Activated CD4-positive, alpha-beta memory T cell treated with anti-CD3 and anti-CD28 coated beads, Interleukin-2, amount 10 ng/mL, durations not matched to agents 7 days and 5 days (primary cell): ENCODE measurements at regions not wholly inside any gene's neighbourhood (a gene's known extent, or its start where the extent isn't known, plus 50 kb on each side); places are given as distances from the start of the nearest gene placed in this dataset.
"Not testable (repeated sequence)": the region's sequence is repeated elsewhere in the genome, so short reads cannot be mapped to it uniquely, and the experiment has no call there.

Experiments used
- CTCF ChIA-PET: fragments of 350-600 bp; sonication (Branson Sonifier 250); formaldehyde crosslinking; loops from one replicate; lab custom pipeline; 2021; ENCODE audit warnings: antibody characterized with exemption, inconsistent platforms; lab: Charles Lee
- POLR2A ChIA-PET: fragments of 350-600 bp; sonication (Branson Sonifier 250); formaldehyde crosslinking; loops from one replicate; lab custom pipeline; 2021; ENCODE audit warnings: antibody characterized with exemption; lab: Charles Lee
- DNase-seq: peaks from one replicate; pipeline ENCODE4 v3.0.0-alpha.2; 2020
- H3K27ac Mint-ChIP-seq: one replicate; pipeline ENCODE4 v1.8.0; 2021; ENCODE audit warnings: mild to moderate bottlenecking, mixed read lengths
- H3K27me3 Mint-ChIP-seq: one replicate; pipeline ENCODE4 v1.8.0; 2021; ENCODE audit warnings: mixed read lengths
- H3K36me3 Mint-ChIP-seq: one replicate; pipeline ENCODE4 v1.8.0; 2021; ENCODE audit warnings: low read depth, mixed read lengths
- H3K4me1 Mint-ChIP-seq: one replicate; pipeline ENCODE4 v1.8.0; 2021; ENCODE audit warnings: mixed read lengths
- H3K4me3 Mint-ChIP-seq: one replicate; pipeline ENCODE4 v1.8.0; 2021; ENCODE audit warnings: mild to moderate bottlenecking, mixed read lengths
- H3K9me3 Mint-ChIP-seq: one replicate; pipeline ENCODE4 v1.8.0; 2021; ENCODE audit warnings: mixed read lengths

DNA sequence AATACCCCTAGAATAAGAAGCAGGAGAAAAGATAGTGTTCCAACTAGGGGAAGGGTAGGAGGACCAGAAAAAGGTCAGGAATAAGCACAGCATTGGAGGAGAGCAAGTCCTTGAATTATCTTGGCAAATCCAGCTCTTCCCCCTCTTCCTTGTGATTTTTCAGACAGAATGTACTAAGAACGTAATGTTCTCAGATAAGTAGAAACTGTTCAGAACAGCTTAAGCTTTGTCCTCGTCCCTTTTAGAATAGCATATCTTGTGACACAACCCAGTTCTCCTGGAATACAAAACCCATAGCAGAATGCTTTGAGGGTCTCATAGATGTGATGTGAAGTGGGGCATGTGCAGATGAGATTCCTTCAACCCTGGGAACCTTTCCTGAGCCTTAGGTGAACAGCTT lies 97.4 kb downstream of the EMB start:
- Mint-ChIP-seq H3K4me1 (no peaks in the 10 kb centered on the region), H3K9me3 (no peaks in the 10 kb centered on the region), H3K36me3 (no peaks in the 10 kb centered on the region), H3K27me3 (no peaks in the 10 kb centered on the region), H3K27ac (no peak overlapping the region), H3K4me3 (no peak overlapping the region)
- DNase-seq, result no peak
- CTCF ChIA-PET, result no interaction called here
- POLR2A ChIA-PET, result no interaction called here

DNA sequence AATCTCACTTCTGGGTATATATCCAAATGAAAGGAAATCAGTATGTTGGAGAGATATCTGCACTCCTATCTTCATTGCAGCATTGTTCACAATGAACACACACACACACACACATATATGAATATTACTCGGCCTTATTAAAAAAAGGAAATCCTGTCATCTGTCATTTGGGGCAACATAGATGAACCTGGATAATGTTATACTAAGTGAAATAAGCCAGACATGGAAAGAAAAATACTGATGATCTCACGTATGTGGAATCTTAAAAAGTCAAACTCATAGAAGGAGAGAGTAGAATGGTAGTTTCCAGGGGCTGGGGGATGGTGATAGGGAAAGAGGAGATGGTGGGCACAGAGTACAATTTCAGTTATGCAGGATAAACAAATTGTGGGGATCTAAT lies 100.3 kb downstream of the EMB start:
- no peak for DNase-seq

DNA sequence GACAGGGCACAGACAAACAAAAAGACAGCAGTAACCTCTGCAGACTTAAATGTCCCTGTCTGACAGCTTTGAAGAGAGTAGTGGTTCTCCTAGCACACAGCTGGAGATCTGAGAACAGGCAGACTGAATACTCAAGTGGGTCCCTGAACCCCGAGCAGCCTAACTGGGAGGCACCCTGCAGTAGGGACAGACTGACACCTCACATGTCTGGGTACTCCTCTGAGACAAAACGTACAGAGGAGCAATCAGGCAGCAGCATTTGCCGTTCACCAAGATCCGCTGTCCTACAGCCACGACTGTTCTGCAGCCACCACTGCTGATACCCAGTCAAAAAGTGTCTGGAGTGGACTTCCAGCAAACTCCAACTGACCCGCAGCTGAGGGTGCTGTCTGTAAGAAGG lies 110.5 kb downstream of the EMB start:
- H3K36me3 Mint-ChIP-seq, result peaks cover 17% of the 10 kb centered on the region
- POLR2A ChIA-PET, H3K27ac Mint-ChIP-seq, DNase-seq, H3K27me3 Mint-ChIP-seq, H3K4me3 Mint-ChIP-seq, CTCF ChIA-PET: not testable (repeated sequence)
- H3K9me3 Mint-ChIP-seq, result peaks cover 20% of the 10 kb centered on the region
- peaks cover 14% of the 10 kb centered on the region for H3K4me1 Mint-ChIP-seq

More for the DNA sequence above, 100.3 kb downstream of the EMB start:
- Mint-ChIP-seq H3K36me3 (no peaks in the 10 kb centered on the region), H3K9me3 (no peaks in the 10 kb centered on the region), H3K27me3 (no peaks in the 10 kb centered on the region), H3K4me1 (no peaks in the 10 kb centered on the region), H3K4me3 (no peak overlapping the region), H3K27ac (no peak overlapping the region)
- CTCF ChIA-PET, result no interaction called here
- POLR2A ChIA-PET, result no interaction called here

DNA sequence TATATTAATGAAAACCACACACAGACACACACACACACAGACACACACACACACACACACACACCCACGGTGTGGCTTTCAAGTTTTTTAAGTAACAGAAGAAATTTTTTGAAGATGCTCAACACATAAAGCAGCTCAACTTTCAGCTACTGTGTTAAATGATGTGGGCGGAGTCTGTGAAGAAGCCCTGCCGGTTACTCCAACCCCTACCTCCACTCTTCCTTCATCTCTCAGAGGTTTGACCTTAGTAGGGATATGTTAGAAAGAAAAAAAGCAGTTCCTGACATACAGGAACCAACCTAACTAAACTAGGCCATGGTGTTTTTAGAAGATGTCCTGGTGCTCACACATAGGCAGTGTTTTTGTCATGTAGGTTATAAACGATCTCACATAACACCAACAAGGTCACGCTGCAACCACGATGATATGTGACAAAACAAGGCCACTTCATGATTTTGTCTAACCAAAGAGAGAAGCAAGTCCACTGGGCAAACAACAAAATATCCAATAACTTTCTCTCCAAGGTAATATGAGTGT lies 112.8 kb downstream of the EMB start:
- peaks cover 4% of the 10 kb centered on the region for H3K27me3 Mint-ChIP-seq
- peaks cover 14% of the 10 kb centered on the region for H3K4me1 Mint-ChIP-seq
- H3K27ac Mint-ChIP-seq, result no peak overlapping the region
- peaks cover 17% of the 10 kb centered on the region for H3K36me3 Mint-ChIP-seq
- peaks cover 18% of the 10 kb centered on the region for H3K9me3 Mint-ChIP-seq
- H3K4me3 Mint-ChIP-seq, result no peak overlapping the region
- ChIA-PET CTCF (no interaction called here), POLR2A (no interaction called here)
- DNase-seq, result no peak

DNA sequence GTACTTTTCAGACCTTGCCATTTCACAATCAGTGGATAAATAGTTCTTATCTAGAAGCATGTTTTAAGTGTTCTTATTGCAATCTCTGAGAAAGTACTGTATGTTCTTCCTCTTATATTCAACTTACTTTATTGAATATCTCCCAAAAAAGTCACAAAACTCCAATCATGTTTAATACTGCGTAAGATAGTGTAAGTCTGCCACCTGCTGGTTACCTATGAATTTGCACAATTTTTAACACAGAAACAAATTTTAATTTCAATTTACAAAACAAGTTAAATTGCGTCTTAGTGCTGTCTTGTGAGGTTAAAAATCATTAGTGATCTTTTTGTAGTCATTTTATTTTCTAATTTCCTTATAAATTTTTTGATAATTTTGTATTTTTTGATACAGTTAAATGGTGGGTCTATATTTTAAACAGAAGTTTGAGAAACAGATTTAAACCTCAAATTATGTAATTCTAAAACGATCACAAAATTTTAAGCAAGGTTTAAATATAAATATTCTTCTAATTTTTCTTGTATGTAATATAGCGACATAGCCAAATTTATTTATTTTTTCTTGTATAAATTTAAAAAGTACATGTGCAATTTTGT lies 115.8 kb downstream of the EMB start:
- ChIA-PET CTCF (interaction anchor here (0.9 kb wide), 1 partner anchor 421 kb away, joined by 3 read pairs; no protein-coding TSS in a partner anchor), POLR2A (no interaction called here)
- Mint-ChIP-seq H3K4me3 (no peak overlapping the region), H3K4me1 (peaks cover 14% of the 10 kb centered on the region), H3K27me3 (peaks cover 2% of the 10 kb centered on the region), H3K36me3 (peaks cover 7% of the 10 kb centered on the region), H3K27ac (no peak overlapping the region), H3K9me3 (peaks cover 7% of the 10 kb centered on the region)
- no peak for DNase-seq

DNA sequence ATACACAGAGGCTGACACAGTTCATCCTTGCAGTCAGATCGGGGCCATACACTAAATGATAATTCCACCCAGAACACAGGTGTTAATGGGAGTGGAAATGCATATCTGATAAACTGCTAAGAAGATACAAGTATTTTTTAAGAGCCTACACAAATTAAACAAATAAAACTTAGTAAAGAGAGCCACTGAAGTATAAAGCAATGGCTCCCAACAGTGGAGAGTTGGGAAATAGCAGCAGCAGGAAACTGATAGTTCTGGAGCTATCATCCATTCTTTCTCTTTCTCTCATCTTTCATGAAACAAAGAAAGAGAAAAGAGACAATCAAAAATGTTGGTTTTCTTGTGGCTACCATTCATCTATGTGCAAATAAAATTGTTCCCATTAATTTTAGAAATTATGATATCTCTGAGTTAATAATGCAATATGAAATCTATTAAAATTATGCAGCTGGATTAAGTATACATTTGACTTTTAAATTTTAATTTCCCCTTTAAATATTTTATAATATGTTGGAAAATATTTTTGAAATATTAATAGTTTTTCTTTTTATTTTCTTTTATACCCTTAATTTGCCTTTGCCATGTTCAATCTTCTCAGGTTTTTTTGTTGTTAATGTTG lies 120.8 kb downstream of the EMB start:
- Mint-ChIP-seq H3K4me3 (no peak overlapping the region), H3K9me3 (no peaks in the 10 kb centered on the region), H3K27me3 (no peaks in the 10 kb centered on the region), H3K4me1 (no peaks in the 10 kb centered on the region), H3K36me3 (no peaks in the 10 kb centered on the region), H3K27ac (no peak overlapping the region)
- DNase-seq, result no peak
- ChIA-PET POLR2A (no interaction called here), CTCF (no interaction called here)

DNA sequence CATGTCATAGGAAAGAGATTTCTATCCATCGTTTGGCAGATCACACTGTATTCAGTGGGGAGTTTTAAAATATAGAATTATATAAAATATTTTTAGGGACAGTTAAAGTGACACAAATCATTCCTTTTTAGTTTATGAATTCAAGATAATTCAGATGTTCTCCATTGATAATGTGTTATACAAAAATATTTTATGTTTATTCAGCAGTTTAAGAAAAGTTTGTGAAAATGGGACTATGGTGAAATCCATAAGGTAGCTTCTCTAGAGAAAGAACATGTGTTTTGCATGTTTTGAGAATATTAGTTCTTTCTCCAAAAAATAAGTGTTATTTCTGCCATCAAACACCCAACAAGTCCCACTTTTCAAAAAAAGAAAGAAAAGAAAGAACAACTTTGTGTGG lies 122.9 kb downstream of the EMB start:
- no peaks in the 10 kb centered on the region for H3K9me3 Mint-ChIP-seq
- no peaks in the 10 kb centered on the region for H3K4me1 Mint-ChIP-seq
- ChIA-PET POLR2A (no interaction called here), CTCF (no interaction called here)
- no peak overlapping the region for H3K27ac Mint-ChIP-seq
- H3K4me3 Mint-ChIP-seq, result no peak overlapping the region
- no peak for DNase-seq
- H3K27me3 Mint-ChIP-seq, result no peaks in the 10 kb centered on the region
- H3K36me3 Mint-ChIP-seq, result no peaks in the 10 kb centered on the region

DNA sequence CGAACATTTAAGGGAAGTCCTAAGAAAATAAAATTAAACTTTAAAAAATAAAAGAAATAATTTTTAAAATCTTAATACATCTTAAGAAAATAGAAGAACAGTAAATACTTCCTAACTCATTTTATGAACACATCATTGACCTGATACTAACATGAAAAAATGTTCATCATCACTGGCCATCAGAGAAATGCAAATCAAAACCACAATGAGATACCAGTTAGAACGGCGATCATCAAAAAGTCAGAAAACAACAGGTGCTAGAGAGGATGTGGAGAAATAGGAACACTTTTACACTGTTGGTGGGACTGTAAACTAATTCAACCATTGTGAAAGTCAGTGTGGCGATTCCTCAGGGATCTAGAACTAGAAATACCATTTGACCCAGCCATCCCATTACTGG lies 134.6 kb downstream of the EMB start:
- H3K4me3 Mint-ChIP-seq, DNase-seq, H3K4me1 Mint-ChIP-seq, H3K9me3 Mint-ChIP-seq, CTCF ChIA-PET, H3K36me3 Mint-ChIP-seq, POLR2A ChIA-PET, H3K27me3 Mint-ChIP-seq, H3K27ac Mint-ChIP-seq: not testable (repeated sequence)

DNA sequence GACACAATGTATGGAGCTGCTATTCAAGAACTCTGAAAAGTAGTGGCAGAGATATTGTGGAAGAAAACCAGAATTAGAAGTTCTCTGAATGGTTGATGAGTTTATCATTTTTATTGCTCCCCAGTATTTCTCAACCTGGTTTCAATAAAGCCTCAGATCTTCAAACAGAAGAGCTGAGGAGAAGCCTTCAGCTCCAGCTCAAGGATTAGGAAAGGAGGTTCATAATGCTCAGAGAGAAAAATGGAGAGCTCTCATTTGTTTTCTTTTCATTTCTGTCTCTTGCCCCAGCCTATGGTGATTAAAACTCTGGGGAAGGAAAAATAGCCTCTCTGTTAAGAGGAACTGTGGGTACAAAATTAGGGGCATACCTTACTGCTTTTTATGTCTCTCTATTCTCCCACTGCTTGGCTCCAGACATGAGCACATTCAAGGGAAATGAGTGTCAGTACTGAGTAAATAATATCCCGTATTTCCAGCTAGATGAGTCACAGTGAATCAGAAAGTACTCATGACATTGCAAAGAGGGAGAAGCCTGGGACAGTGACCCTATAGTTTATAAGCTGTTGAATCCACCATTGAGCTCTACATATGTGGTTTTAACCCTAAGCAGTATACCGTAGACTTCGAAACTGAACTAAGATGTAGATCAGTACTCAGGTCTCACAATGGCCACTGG lies 138.1 kb downstream of the EMB start:
- no peak overlapping the region for H3K4me3 Mint-ChIP-seq
- H3K9me3 Mint-ChIP-seq, result peaks cover 14% of the 10 kb centered on the region
- no peak for DNase-seq
- CTCF ChIA-PET, result no interaction called here
- H3K27me3 Mint-ChIP-seq, result no peaks in the 10 kb centered on the region
- H3K36me3 Mint-ChIP-seq, result no peaks in the 10 kb centered on the region
- H3K4me1 Mint-ChIP-seq, result no peaks in the 10 kb centered on the region
- no peak overlapping the region for H3K27ac Mint-ChIP-seq
- POLR2A ChIA-PET, result no interaction called here

DNA sequence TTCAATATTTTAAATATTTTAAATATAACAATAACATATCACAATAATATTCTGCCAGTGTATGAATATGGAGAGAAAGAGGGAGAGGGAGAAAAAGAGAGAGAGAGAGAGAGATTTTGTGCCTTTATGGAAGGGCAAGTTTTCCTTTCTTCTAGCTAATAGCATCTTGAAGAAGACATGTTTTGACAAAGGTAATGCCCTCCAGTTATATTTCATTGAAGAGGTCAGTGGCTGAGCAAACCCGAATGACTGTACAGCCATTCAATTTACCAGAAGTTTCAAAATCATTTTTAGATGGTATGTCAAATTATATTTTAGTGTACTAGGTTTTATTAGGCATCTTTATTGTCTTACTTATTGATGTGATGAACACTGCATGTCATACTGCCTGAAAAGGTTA lies 139.3 kb downstream of the EMB start:
- H3K4me3 Mint-ChIP-seq, result no peak overlapping the region
- POLR2A ChIA-PET, result no interaction called here

DNA sequence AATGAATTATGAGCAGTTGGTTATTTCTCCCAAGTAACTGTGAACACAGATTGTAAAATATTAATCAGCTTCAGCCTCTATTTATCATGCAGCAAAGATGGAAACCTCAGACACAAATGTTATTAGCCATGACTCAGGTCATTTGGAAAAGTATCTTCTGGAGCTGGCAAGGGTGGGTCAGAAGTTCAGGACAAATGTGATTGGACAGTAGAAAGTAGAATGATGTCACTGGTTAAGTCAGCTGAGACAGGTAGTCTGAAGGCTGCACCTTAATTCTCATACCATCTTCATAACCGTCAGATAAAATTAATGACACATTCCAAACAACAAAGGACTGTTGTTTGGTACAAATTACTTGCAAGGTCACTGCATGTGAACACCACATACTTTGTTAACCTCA lies 140.2 kb downstream of the EMB start:
- H3K4me1 Mint-ChIP-seq, result no peaks in the 10 kb centered on the region
- no peak for DNase-seq
- no peaks in the 10 kb centered on the region for H3K36me3 Mint-ChIP-seq
- no peak overlapping the region for H3K27ac Mint-ChIP-seq
- no peak overlapping the region for H3K4me3 Mint-ChIP-seq
- POLR2A ChIA-PET, result no interaction called here
- CTCF ChIA-PET, result no interaction called here
- no peaks in the 10 kb centered on the region for H3K27me3 Mint-ChIP-seq
- H3K9me3 Mint-ChIP-seq, result peaks cover 10% of the 10 kb centered on the region

More for the DNA sequence above, 139.3 kb downstream of the EMB start:
- H3K27me3 Mint-ChIP-seq, result no peaks in the 10 kb centered on the region
- no peak for DNase-seq
- CTCF ChIA-PET, result no interaction called here
- peaks cover 10% of the 10 kb centered on the region for H3K9me3 Mint-ChIP-seq
- no peak overlapping the region for H3K27ac Mint-ChIP-seq
- H3K4me1 Mint-ChIP-seq, result no peaks in the 10 kb centered on the region
- H3K36me3 Mint-ChIP-seq, result no peaks in the 10 kb centered on the region

DNA sequence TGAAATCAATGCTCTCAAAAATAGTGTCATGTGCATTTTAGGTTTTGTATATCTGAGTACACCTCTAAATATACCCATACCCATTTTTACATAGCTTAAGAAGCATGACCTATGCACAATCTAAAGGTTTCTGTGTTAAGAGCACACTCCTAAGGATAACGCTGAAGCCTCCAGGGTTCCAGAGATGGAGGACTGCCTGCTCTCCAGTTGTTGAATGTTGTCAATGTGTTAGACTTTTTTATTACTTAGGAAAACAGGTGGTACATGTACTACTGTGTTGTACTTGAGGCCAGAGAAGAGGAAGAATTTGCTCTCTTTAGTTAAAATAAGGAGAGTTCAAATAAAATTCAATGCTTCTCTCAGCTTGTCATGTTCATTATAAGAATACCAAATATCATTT lies 141.2 kb downstream of the EMB start:
- no peak for DNase-seq
- H3K27ac Mint-ChIP-seq, result no peak overlapping the region
- H3K36me3 Mint-ChIP-seq, result no peaks in the 10 kb centered on the region
- ChIA-PET CTCF (no interaction called here), POLR2A (no interaction called here)
- H3K4me3 Mint-ChIP-seq, result no peak overlapping the region
- H3K27me3 Mint-ChIP-seq, result no peaks in the 10 kb centered on the region
- peaks cover 12% of the 10 kb centered on the region for H3K9me3 Mint-ChIP-seq
- no peaks in the 10 kb centered on the region for H3K4me1 Mint-ChIP-seq

DNA sequence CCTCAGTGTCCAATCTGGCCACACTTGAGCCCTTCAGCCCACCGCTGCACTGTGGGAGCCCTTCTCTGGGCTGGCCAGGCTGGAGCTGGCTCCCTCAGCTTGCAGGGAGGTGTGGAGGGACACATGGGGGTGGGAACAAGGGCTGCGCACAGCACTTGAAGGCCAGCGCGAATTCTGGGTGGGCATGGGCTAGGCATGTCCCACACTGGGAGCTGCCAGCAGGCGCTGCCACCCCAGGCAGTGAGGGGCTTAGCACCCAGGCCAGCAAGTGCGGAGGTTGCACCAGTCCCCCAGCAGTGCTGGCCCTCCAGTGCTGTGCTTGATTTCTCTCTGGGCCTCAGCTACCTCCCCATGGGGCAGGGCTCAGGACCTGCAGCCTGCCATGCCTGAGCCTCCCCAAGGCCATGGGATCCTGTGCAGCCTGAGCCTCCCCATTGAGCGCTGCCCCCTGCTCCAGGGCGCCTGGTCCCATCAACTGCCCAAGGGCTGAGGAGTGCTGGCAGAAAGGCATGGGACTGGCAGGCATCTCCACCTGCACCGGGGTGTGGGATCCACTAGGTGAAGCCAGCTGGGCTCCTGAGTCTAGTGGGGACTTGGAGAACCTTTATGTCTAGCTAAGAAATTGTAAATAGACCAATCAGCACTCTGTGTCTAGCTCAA lies 148.2 kb downstream of the EMB start:
- Mint-ChIP-seq H3K36me3 (no peaks in the 10 kb centered on the region), H3K27ac (no peak overlapping the region), H3K9me3 (peaks cover 8% of the 10 kb centered on the region), H3K4me1 (no peaks in the 10 kb centered on the region), H3K27me3 (no peaks in the 10 kb centered on the region), H3K4me3 (no peak overlapping the region)
- ChIA-PET CTCF (no interaction called here), POLR2A (no interaction called here)
- no peak for DNase-seq
